ENCODE measurements at regions not wholly inside any gene's neighbourhood (a gene's known extent, or its start where the extent isn't known, plus 50 kb on each side); places are given as distances from the start of the nearest gene placed in this dataset.

DNA sequence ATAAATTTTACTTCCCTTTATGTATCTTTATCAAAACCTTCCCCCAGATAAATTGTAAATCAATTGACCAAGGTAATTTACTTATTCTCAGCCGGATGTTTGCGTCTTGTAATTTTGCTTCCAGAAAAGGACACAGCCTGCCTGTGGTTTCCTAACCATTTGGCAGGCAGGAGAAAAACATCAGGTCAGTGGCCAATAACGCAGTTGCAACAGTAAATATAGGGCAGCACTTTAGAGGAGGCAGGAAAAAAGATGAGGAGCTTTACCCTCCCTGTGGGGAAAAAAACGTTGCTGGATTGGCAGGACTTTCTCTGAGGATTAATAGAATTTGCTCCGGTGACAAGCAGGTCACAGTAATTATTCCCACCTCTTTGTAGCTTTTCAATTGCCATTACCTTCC, 2618.1 kb downstream of the ARAP2 start:
- Histone ChIP-seq H3K9me3 (no peaks in the 10 kb centered on the region), H3K36me3 (no peaks in the 10 kb centered on the region), H3K4me3 (no peak overlapping the region), H3K27ac (no peak overlapping the region), H3K4me1 (no peaks in the 10 kb centered on the region), H3K27me3 (no peaks in the 10 kb centered on the region)
- ATAC-seq (no peak), DNase-seq (no peak)
- intact Hi-C loops (cut with DNase I): no loop called here
- TF ChIP-seq, protein P1, sequence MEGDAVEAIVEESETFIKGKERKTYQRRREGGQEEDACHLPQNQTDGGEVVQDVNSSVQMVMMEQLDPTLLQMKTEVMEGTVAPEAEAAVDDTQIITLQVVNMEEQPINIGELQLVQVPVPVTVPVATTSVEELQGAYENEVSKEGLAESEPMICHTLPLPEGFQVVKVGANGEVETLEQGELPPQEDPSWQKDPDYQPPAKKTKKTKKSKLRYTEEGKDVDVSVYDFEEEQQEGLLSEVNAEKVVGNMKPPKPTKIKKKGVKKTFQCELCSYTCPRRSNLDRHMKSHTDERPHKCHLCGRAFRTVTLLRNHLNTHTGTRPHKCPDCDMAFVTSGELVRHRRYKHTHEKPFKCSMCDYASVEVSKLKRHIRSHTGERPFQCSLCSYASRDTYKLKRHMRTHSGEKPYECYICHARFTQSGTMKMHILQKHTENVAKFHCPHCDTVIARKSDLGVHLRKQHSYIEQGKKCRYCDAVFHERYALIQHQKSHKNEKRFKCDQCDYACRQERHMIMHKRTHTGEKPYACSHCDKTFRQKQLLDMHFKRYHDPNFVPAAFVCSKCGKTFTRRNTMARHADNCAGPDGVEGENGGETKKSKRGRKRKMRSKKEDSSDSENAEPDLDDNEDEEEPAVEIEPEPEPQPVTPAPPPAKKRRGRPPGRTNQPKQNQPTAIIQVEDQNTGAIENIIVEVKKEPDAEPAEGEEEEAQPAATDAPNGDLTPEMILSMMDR (IDR thresholded peaks at IDR 0.05): no peak
- no peak for TF ChIP-seq POLR2A (IDR thresholded peaks at IDR 0.05)
- WGBS (ENCODE audit: insufficient coverage, low coverage, low lambda C conversion rate, missing lambda C conversion rate): 25% methylated on average over 5 of the region's 5 CpGs

DNA sequence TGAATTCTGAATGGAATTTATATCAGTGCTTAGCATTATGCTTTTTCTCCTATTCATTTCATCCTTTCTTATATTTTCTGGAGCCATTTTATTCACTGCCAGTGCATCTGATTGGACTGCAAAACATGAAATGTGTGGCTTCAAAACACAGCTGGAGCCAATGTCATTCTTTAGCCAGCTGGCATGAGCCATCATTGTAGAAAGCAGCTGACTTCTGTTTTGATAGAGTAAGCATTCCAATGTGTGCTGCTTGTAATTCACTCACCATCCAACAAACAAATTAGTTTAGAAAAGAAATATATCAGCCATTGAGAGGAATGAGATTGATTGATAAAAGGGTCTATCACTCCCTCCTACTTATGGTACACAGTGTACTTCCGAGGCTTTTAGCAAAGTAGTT, 2616.0 kb downstream of the ARAP2 start:
- Histone ChIP-seq H3K4me3 (no peak overlapping the region), H3K27me3 (no peaks in the 10 kb centered on the region), H3K9me3 (no peaks in the 10 kb centered on the region), H3K36me3 (no peaks in the 10 kb centered on the region), H3K27ac (no peak overlapping the region), H3K4me1 (no peaks in the 10 kb centered on the region)
- ATAC-seq (no peak), DNase-seq (no peak)
- WGBS (ENCODE audit: insufficient coverage, low coverage, low lambda C conversion rate, missing lambda C conversion rate): 58% methylated on average over 1 of the region's 1 CpG
- TF ChIP-seq, protein P1 (IDR thresholded peaks at IDR 0.05): no peak
- TF ChIP-seq POLR2A (IDR thresholded peaks at IDR 0.05): no peak
- intact Hi-C loops (cut with DNase I): no loop called here

DNA sequence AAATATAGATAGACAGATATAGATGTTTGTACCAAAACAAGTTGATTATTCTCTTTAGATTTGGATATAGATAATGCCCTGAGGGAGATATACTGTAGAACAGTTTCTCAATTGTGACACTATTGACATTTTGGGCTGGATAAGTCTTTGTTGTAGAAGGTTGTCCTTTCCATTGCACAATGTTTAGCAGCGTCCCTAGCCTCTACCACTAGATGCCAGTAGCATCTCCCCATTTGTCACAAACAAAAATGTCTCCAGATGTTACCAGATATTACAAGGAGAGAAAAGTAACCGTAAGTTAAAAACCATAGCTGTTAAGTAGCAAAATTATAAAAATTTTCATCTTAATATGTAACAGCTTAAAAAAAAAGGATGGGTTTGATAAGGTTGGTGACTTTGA, 2595.3 kb downstream of the ARAP2 start:
- Histone ChIP-seq H3K9me3 (no peaks in the 10 kb centered on the region), H3K27ac (no peak overlapping the region), H3K36me3 (no peaks in the 10 kb centered on the region), H3K27me3 (no peaks in the 10 kb centered on the region), H3K4me1 (no peaks in the 10 kb centered on the region), H3K4me3 (no peak overlapping the region)
- WGBS (ENCODE audit: insufficient coverage, low coverage, low lambda C conversion rate, missing lambda C conversion rate): 25% methylated on average over 2 of the region's 2 CpGs
- DNase-seq (no peak), ATAC-seq (peak; percentile 55 to 83 (median 76))
- intact Hi-C loops (cut with DNase I): no loop called here
- TF ChIP-seq, protein P1 (IDR thresholded peaks at IDR 0.05): peak; percentile 49 to 57 (median 56)
- no peak for TF ChIP-seq POLR2A (IDR thresholded peaks at IDR 0.05)

DNA sequence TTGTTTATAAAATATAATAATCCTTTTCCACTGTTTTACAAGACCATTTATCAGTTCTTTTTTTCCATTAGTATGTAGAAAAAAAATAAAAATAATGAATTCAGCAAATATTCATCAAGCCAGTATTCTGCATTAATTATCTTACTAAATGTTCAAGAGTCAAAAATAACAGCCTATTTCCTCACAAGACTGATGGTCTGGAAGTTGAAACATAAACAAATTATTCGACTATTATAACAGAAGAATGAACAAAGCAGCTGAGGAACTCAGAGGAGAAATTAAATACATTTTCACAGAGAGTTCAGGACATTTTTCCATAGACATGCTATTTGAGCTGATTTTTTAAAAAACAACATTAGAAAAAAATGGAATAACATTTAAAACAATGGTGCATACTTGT, 2594.8 kb downstream of the ARAP2 start:
- H3K9me3 ChIP-seq: no peaks in the 10 kb centered on the region

More for the DNA sequence above, 2594.8 kb downstream of the ARAP2 start:
- 18% methylated on average over 1 of the region's 1 CpG for WGBS (ENCODE audit: insufficient coverage, low coverage, low lambda C conversion rate, missing lambda C conversion rate)
- Histone ChIP-seq H3K27ac (no peak overlapping the region), H3K4me1 (no peaks in the 10 kb centered on the region), H3K4me3 (no peak overlapping the region), H3K27me3 (no peaks in the 10 kb centered on the region), H3K36me3 (no peaks in the 10 kb centered on the region)
- no peak for TF ChIP-seq POLR2A (IDR thresholded peaks at IDR 0.05)
- TF ChIP-seq, protein P1 (IDR thresholded peaks at IDR 0.05): no peak
- no peak for DNase-seq
- no peak for ATAC-seq
- intact Hi-C loops (cut with DNase I): no loop called here

Measured in right lobe of liver (tissue), 6 donors.